ENCODE measurements at regions not wholly inside any gene's neighbourhood (a gene's known extent, or its start where the extent isn't known, plus 50 kb on each side); places are given as distances from the start of the nearest gene placed in this dataset.

DNA sequence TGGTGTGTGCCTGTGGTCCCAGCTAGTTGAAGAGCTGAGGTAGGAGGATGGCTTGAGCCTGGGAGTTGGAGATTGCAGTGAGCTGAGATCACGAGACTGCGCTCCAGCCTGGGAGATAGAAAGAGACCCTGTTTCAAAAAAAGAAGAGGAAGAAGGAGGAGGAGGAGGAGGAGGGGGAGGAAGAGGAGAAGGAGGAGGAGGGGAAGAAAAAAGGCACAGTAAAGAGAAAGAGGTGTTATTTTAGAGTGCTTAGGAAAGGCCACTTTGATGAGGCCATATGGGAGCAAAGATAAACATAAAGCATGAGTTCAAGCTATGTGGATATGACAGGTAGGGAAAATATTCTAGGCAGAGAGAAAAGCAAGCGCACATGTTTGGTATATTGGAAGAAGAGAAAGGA, 154.1 kb upstream of the BTG1 start:
- H3K36me3 Mint-ChIP-seq (ENCODE audit: low read depth): no peaks in the 10 kb centered on the region
- no peak for DNase-seq (ENCODE audit: low spot score)
- Histone ChIP-seq H3K27ac (ENCODE audit: low read depth) (no peak overlapping the region), H3K79me2 (replicated peaks; ENCODE audit: insufficient read depth) (no peaks in the 10 kb centered on the region), H3F3A (replicated peaks; ENCODE audit: low read depth) (no peaks in the 10 kb centered on the region), H3K27me3 (ENCODE audit: insufficient read depth) (no peaks in the 10 kb centered on the region), H3K9me2 (ENCODE audit: insufficient read depth) (peaks cover 5% of the 10 kb centered on the region; the same call in 1 of the 2 replicates), H2AFZ (no peak overlapping the region), H4K20me1 (replicated peaks; ENCODE audit: insufficient read depth) (no peaks in the 10 kb centered on the region), H3K4me3 (no peak overlapping the region), H3K36me3 (ENCODE audit: insufficient read depth) (no peaks in the 10 kb centered on the region), H3K4me2 (no peak overlapping the region), H3K4me1 (ENCODE audit: insufficient read depth) (peaks cover 16% of the 10 kb centered on the region)
- TF ChIP-seq ZNF331 (CRISPR knock-in tag; IDR thresholded peaks at IDR 0.05; ENCODE audit: low read depth) (no peak), ZNF114 (CRISPR knock-in tag; IDR thresholded peaks at IDR 0.05) (no peak), POLR2AphosphoS5 (IDR thresholded peaks at IDR 0.05; ENCODE audit: low read depth) (no peak), EZH2 (IDR thresholded peaks at IDR 0.05; ENCODE audit: low read depth, unreplicated experiment) (no peak), CREB1 (CRISPR knock-in tag; IDR thresholded peaks at IDR 0.05; ENCODE audit: low read depth) (no peak), NANOG (IDR thresholded peaks at IDR 0.05; ENCODE audit: borderline replicate concordance) (no peak), STAT1 (IDR thresholded peaks at IDR 0.05; ENCODE audit: unreplicated experiment) (no peak)
- TF ChIP-seq, protein P1, sequence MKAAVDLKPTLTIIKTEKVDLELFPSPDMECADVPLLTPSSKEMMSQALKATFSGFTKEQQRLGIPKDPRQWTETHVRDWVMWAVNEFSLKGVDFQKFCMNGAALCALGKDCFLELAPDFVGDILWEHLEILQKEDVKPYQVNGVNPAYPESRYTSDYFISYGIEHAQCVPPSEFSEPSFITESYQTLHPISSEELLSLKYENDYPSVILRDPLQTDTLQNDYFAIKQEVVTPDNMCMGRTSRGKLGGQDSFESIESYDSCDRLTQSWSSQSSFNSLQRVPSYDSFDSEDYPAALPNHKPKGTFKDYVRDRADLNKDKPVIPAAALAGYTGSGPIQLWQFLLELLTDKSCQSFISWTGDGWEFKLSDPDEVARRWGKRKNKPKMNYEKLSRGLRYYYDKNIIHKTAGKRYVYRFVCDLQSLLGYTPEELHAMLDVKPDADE (IDR thresholded peaks at IDR 0.05): no peak
- TF ChIP-seq, protein P2, sequence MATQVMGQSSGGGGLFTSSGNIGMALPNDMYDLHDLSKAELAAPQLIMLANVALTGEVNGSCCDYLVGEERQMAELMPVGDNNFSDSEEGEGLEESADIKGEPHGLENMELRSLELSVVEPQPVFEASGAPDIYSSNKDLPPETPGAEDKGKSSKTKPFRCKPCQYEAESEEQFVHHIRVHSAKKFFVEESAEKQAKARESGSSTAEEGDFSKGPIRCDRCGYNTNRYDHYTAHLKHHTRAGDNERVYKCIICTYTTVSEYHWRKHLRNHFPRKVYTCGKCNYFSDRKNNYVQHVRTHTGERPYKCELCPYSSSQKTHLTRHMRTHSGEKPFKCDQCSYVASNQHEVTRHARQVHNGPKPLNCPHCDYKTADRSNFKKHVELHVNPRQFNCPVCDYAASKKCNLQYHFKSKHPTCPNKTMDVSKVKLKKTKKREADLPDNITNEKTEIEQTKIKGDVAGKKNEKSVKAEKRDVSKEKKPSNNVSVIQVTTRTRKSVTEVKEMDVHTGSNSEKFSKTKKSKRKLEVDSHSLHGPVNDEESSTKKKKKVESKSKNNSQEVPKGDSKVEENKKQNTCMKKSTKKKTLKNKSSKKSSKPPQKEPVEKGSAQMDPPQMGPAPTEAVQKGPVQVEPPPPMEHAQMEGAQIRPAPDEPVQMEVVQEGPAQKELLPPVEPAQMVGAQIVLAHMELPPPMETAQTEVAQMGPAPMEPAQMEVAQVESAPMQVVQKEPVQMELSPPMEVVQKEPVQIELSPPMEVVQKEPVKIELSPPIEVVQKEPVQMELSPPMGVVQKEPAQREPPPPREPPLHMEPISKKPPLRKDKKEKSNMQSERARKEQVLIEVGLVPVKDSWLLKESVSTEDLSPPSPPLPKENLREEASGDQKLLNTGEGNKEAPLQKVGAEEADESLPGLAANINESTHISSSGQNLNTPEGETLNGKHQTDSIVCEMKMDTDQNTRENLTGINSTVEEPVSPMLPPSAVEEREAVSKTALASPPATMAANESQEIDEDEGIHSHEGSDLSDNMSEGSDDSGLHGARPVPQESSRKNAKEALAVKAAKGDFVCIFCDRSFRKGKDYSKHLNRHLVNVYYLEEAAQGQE (IDR thresholded peaks at IDR 0.05; ENCODE audit: unreplicated experiment): no peak
- no peak overlapping the region for H3K27ac Mint-ChIP-seq
- no peak overlapping the region for H3K4me3 Mint-ChIP-seq
- H3K9me3 Mint-ChIP-seq: no peaks in the 10 kb centered on the region
- no peak for ATAC-seq
- peaks cover 21% of the 10 kb centered on the region for H3K4me1 Mint-ChIP-seq
- no peaks in the 10 kb centered on the region for H3K27me3 Mint-ChIP-seq (ENCODE audit: insufficient read depth, low read depth, poor library complexity)

DNA sequence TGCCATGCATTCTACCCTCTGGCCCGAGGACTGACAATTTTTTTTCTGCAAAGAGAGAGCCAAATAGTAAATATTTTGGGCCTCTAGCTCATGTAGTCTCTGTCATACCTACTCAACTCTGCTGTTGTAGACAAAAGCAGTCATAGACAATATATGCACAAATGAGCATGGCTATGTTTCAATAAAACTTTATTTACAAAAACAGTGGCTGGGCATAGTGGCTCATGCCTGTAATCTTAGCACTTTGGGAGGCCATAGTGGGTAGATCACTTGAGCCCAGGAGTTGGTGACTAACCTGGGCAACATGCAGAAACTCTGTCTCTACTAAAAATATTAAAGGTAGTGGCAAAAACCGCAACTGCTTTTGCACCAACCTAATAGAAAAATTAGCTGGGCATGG, 153.7 kb upstream of the BTG1 start:
- H3K9me3 Mint-ChIP-seq: no peaks in the 10 kb centered on the region
- Histone ChIP-seq H3K4me1 (ENCODE audit: insufficient read depth) (peaks cover 14% of the 10 kb centered on the region), H3K4me3 (no peak overlapping the region), H3K27ac (ENCODE audit: low read depth) (no peak overlapping the region), H3K9me2 (ENCODE audit: insufficient read depth) (peaks cover 5% of the 10 kb centered on the region; the same call in 1 of the 2 replicates), H3F3A (replicated peaks; ENCODE audit: low read depth) (no peaks in the 10 kb centered on the region), H3K4me2 (no peak overlapping the region), H3K27me3 (ENCODE audit: insufficient read depth) (no peaks in the 10 kb centered on the region), H3K36me3 (ENCODE audit: insufficient read depth) (no peaks in the 10 kb centered on the region), H4K20me1 (replicated peaks; ENCODE audit: insufficient read depth) (no peaks in the 10 kb centered on the region), H2AFZ (no peak overlapping the region), H3K79me2 (replicated peaks; ENCODE audit: insufficient read depth) (no peaks in the 10 kb centered on the region)
- no peak overlapping the region for H3K4me3 Mint-ChIP-seq
- no peak overlapping the region for H3K27ac Mint-ChIP-seq
- H3K36me3 Mint-ChIP-seq (ENCODE audit: low read depth): no peaks in the 10 kb centered on the region
- peaks cover 2% of the 10 kb centered on the region for H3K27me3 Mint-ChIP-seq (ENCODE audit: insufficient read depth, low read depth, poor library complexity)
- H3K4me1 Mint-ChIP-seq: peaks cover 17% of the 10 kb centered on the region
- no peak for DNase-seq (ENCODE audit: low spot score)
- no peak for ATAC-seq
- TF ChIP-seq ZNF331 (CRISPR knock-in tag; IDR thresholded peaks at IDR 0.05; ENCODE audit: low read depth) (no peak), JUNB (IDR thresholded peaks at IDR 0.05; ENCODE audit: unreplicated experiment) (no peak)
- TF ChIP-seq, protein P3, sequence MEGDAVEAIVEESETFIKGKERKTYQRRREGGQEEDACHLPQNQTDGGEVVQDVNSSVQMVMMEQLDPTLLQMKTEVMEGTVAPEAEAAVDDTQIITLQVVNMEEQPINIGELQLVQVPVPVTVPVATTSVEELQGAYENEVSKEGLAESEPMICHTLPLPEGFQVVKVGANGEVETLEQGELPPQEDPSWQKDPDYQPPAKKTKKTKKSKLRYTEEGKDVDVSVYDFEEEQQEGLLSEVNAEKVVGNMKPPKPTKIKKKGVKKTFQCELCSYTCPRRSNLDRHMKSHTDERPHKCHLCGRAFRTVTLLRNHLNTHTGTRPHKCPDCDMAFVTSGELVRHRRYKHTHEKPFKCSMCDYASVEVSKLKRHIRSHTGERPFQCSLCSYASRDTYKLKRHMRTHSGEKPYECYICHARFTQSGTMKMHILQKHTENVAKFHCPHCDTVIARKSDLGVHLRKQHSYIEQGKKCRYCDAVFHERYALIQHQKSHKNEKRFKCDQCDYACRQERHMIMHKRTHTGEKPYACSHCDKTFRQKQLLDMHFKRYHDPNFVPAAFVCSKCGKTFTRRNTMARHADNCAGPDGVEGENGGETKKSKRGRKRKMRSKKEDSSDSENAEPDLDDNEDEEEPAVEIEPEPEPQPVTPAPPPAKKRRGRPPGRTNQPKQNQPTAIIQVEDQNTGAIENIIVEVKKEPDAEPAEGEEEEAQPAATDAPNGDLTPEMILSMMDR (conservative IDR thresholded peaks at IDR 0.05; ENCODE audit: low read depth in 2 of 2): no peak

Data from GM23338 (cell line).